ENCODE measurements at regions not wholly inside any gene's neighbourhood (a gene's known extent, or its start where the extent isn't known, plus 50 kb on each side); places are given as distances from the start of the nearest gene placed in this dataset.
"Not testable (repeated sequence)": the region's sequence is repeated elsewhere in the genome, so short reads cannot be mapped to it uniquely, and the experiment has no call there.

- no peak for DNase-seq (ENCODE audit: low read depth)
Measured at GRCh38 chr6:139990026-139990686, 615.7 kb upstream of the CITED2 start.

GRCh38 chr6:139988685-139989084, 614.2 kb upstream of the CITED2 start:
- no peak for DNase-seq (ENCODE audit: low read depth)

GRCh38 chr6:139987091-139987490, 612.6 kb upstream of the CITED2 start:
- DNase-seq (ENCODE audit: low read depth), result no peak

- DNase-seq (ENCODE audit: low read depth), result no peak
Measured at GRCh38 chr6:139985236-139985815, 610.9 kb upstream of the CITED2 start.

GRCh38 chr6:139984317-139984716, 609.9 kb upstream of the CITED2 start:
- no peak for DNase-seq (ENCODE audit: low read depth)

- DNase-seq (ENCODE audit: low read depth), result no peak
Measured at GRCh38 chr6:139983555-139984276, 609.3 kb upstream of the CITED2 start.

GRCh38 chr6:139982652-139983295, 608.3 kb upstream of the CITED2 start:
- DNase-seq (ENCODE audit: low read depth), result no peak

GRCh38 chr6:139982195-139982594, 607.7 kb upstream of the CITED2 start:
- DNase-seq (ENCODE audit: low read depth), result no peak

GRCh38 chr6:139981768-139982181, 607.3 kb upstream of the CITED2 start:
- no peak for DNase-seq (ENCODE audit: low read depth)

- no peak for DNase-seq (ENCODE audit: low read depth)
Measured at GRCh38 chr6:139981066-139981624, 606.7 kb upstream of the CITED2 start.

GRCh38 chr6:139980631-139981030, 606.2 kb upstream of the CITED2 start:
- not testable (repeated sequence) for DNase-seq (ENCODE audit: low read depth)

GRCh38 chr6:139979021-139979725, 604.7 kb upstream of the CITED2 start:
- DNase-seq (ENCODE audit: low read depth), result no peak

- DNase-seq (ENCODE audit: low read depth), result no peak
Measured at GRCh38 chr6:139977887-139978332, 603.5 kb upstream of the CITED2 start.

GRCh38 chr6:139973669-139974344, 599.4 kb upstream of the CITED2 start:
- no peak for DNase-seq (ENCODE audit: low read depth)

GRCh38 chr6:139972116-139972515, 597.7 kb upstream of the CITED2 start:
- DNase-seq (ENCODE audit: low read depth), result no peak

- no peak for DNase-seq (ENCODE audit: low read depth)
Measured at GRCh38 chr6:139970591-139970991, 596.1 kb upstream of the CITED2 start.

- no peak for DNase-seq (ENCODE audit: low read depth)
Measured at GRCh38 chr6:139967497-139967896, 593.0 kb upstream of the CITED2 start.

GRCh38 chr6:139965393-139965792, 590.9 kb upstream of the CITED2 start:
- DNase-seq (ENCODE audit: low read depth), result no peak

GRCh38 chr6:139964737-139965136, 590.3 kb upstream of the CITED2 start:
- no peak for DNase-seq (ENCODE audit: low read depth)

GRCh38 chr6:139962654-139963347, 588.4 kb upstream of the CITED2 start:
- no peak for DNase-seq (ENCODE audit: low read depth)

GRCh38 chr6:139961190-139961589, 586.7 kb upstream of the CITED2 start:
- no peak for DNase-seq (ENCODE audit: low read depth)

All from T-helper 22 cell (primary cell).